ENCODE measurements at regions not wholly inside any gene's neighbourhood (a gene's known extent, or its start where the extent isn't known, plus 50 kb on each side); places are given as distances from the start of the nearest gene placed in this dataset.

- Mint-ChIP-seq H3K9me3 (no peaks in the 10 kb centered on the region), H3K36me3 (ENCODE audit: low read depth) (no peaks in the 10 kb centered on the region), H3K4me1 (ENCODE audit: low read depth) (peaks cover 25% of the 10 kb centered on the region), H3K4me3 (no peak overlapping the region), H3K27me3 (peaks cover 6% of the 10 kb centered on the region), H3K27ac (no peak overlapping the region)
Observed at GRCh38 chr5:124580925-124581737, 165.3 kb downstream of the ZNF608 start.

GRCh38 chr5:124580512-124580911, 165.9 kb downstream of the ZNF608 start:
- Mint-ChIP-seq H3K4me3 (no peak overlapping the region), H3K36me3 (ENCODE audit: low read depth) (no peaks in the 10 kb centered on the region), H3K27ac (no peak overlapping the region), H3K9me3 (no peaks in the 10 kb centered on the region), H3K4me1 (ENCODE audit: low read depth) (peaks cover 25% of the 10 kb centered on the region), H3K27me3 (peaks cover 6% of the 10 kb centered on the region)

GRCh38 chr5:124576848-124577409, 169.5 kb downstream of the ZNF608 start:
- Mint-ChIP-seq H3K4me1 (ENCODE audit: low read depth) (no peaks in the 10 kb centered on the region), H3K27me3 (peaks cover 12% of the 10 kb centered on the region), H3K27ac (no peak overlapping the region), H3K36me3 (ENCODE audit: low read depth) (no peaks in the 10 kb centered on the region), H3K4me3 (no peak overlapping the region), H3K9me3 (no peaks in the 10 kb centered on the region)

- Mint-ChIP-seq H3K9me3 (no peaks in the 10 kb centered on the region), H3K4me1 (ENCODE audit: low read depth) (no peaks in the 10 kb centered on the region), H3K36me3 (ENCODE audit: low read depth) (no peaks in the 10 kb centered on the region), H3K27me3 (peaks cover 12% of the 10 kb centered on the region), H3K4me3 (no peak overlapping the region), H3K27ac (no peak overlapping the region)
Observed at GRCh38 chr5:124575725-124576124, 170.7 kb downstream of the ZNF608 start.

GRCh38 chr5:124574521-124575436, 171.7 kb downstream of the ZNF608 start:
- no peaks in the 10 kb centered on the region for H3K9me3 Mint-ChIP-seq
- H3K36me3 Mint-ChIP-seq (ENCODE audit: low read depth) = no peaks in the 10 kb centered on the region
- no peak overlapping the region for H3K4me3 Mint-ChIP-seq
- H3K27me3 Mint-ChIP-seq = peaks cover 11% of the 10 kb centered on the region
- H3K4me1 Mint-ChIP-seq (ENCODE audit: low read depth) = no peaks in the 10 kb centered on the region
- no peak overlapping the region for H3K27ac Mint-ChIP-seq

GRCh38 chr5:124572971-124573370, 173.5 kb downstream of the ZNF608 start:
- Mint-ChIP-seq H3K9me3 (no peaks in the 10 kb centered on the region), H3K27ac (no peak overlapping the region), H3K4me1 (ENCODE audit: low read depth) (no peaks in the 10 kb centered on the region), H3K36me3 (ENCODE audit: low read depth) (no peaks in the 10 kb centered on the region), H3K27me3 (peaks cover 6% of the 10 kb centered on the region), H3K4me3 (no peak overlapping the region)

- peaks cover 6% of the 10 kb centered on the region for H3K27me3 Mint-ChIP-seq
- H3K4me1 Mint-ChIP-seq (ENCODE audit: low read depth) = no peaks in the 10 kb centered on the region
- no peak overlapping the region for H3K27ac Mint-ChIP-seq
- peaks cover 3% of the 10 kb centered on the region for H3K9me3 Mint-ChIP-seq
- no peak overlapping the region for H3K4me3 Mint-ChIP-seq
- no peaks in the 10 kb centered on the region for H3K36me3 Mint-ChIP-seq (ENCODE audit: low read depth)
Observed at GRCh38 chr5:124570285-124571035, 176.0 kb downstream of the ZNF608 start.

- H3K4me3 Mint-ChIP-seq = no peak overlapping the region
- no peaks in the 10 kb centered on the region for H3K4me1 Mint-ChIP-seq (ENCODE audit: low read depth)
- peaks cover 3% of the 10 kb centered on the region for H3K9me3 Mint-ChIP-seq
- no peaks in the 10 kb centered on the region for H3K27me3 Mint-ChIP-seq
- no peaks in the 10 kb centered on the region for H3K36me3 Mint-ChIP-seq (ENCODE audit: low read depth)
- no peak overlapping the region for H3K27ac Mint-ChIP-seq
Observed at GRCh38 chr5:124566875-124567450, 179.5 kb downstream of the ZNF608 start.

GRCh38 chr5:124561451-124561850, 185.0 kb downstream of the ZNF608 start:
- H3K4me3 Mint-ChIP-seq = no peak overlapping the region
- H3K4me1 Mint-ChIP-seq (ENCODE audit: low read depth) = no peaks in the 10 kb centered on the region
- peaks cover 8% of the 10 kb centered on the region for H3K9me3 Mint-ChIP-seq
- no peaks in the 10 kb centered on the region for H3K27me3 Mint-ChIP-seq
- no peak overlapping the region for H3K27ac Mint-ChIP-seq
- H3K36me3 Mint-ChIP-seq (ENCODE audit: low read depth) = no peaks in the 10 kb centered on the region

GRCh38 chr5:124560370-124560769, 186.1 kb downstream of the ZNF608 start:
- Mint-ChIP-seq H3K27me3 (no peaks in the 10 kb centered on the region), H3K27ac (no peak overlapping the region), H3K4me1 (ENCODE audit: low read depth) (no peaks in the 10 kb centered on the region), H3K9me3 (peaks cover 5% of the 10 kb centered on the region), H3K4me3 (no peak overlapping the region), H3K36me3 (ENCODE audit: low read depth) (no peaks in the 10 kb centered on the region)

- Mint-ChIP-seq H3K4me3 (no peak overlapping the region), H3K36me3 (ENCODE audit: low read depth) (no peaks in the 10 kb centered on the region), H3K9me3 (peaks cover 5% of the 10 kb centered on the region), H3K4me1 (ENCODE audit: low read depth) (no peaks in the 10 kb centered on the region), H3K27ac (no peak overlapping the region), H3K27me3 (no peaks in the 10 kb centered on the region)
Observed at GRCh38 chr5:124557761-124558160, 188.7 kb downstream of the ZNF608 start.

- Mint-ChIP-seq H3K36me3 (ENCODE audit: low read depth) (no peaks in the 10 kb centered on the region), H3K9me3 (peaks cover 5% of the 10 kb centered on the region), H3K4me1 (ENCODE audit: low read depth) (no peaks in the 10 kb centered on the region), H3K27me3 (no peaks in the 10 kb centered on the region), H3K27ac (no peak overlapping the region), H3K4me3 (no peak overlapping the region)
Observed at GRCh38 chr5:124554746-124555578, 191.5 kb downstream of the ZNF608 start.

GRCh38 chr5:124553911-124554310, 192.5 kb downstream of the ZNF608 start:
- Mint-ChIP-seq H3K27ac (no peak overlapping the region), H3K4me1 (ENCODE audit: low read depth) (no peaks in the 10 kb centered on the region), H3K27me3 (no peaks in the 10 kb centered on the region), H3K9me3 (peaks cover 5% of the 10 kb centered on the region), H3K36me3 (ENCODE audit: low read depth) (no peaks in the 10 kb centered on the region), H3K4me3 (no peak overlapping the region)

All from stimulated activated naive CD8-positive, alpha-beta T cell treated with anti-CD3 and anti-CD28 coated beads, Interleukin-15, Interleukin-2, amounts not matched to agents 100 ng/mL and 50 ng/mL, for 24 hours (primary cell).